SU-DHL-6 (cell line): ENCODE measurements at regions not wholly inside any gene's neighbourhood (a gene's known extent, or its start where the extent isn't known, plus 50 kb on each side); places are given as distances from the start of the nearest gene placed in this dataset.

Experiments used
- H2AFZ ChIP-seq: fragments of 200-600 bp; sonication (generic); 2 replicates; pipeline ENCODE4 v1.6.1; 2014; ENCODE audit warnings: low read depth, mild to moderate bottlenecking, moderate library complexity, mixed read lengths, antibody characterized with exemption, low read length; ENCODE audit not compliant: severe bottlenecking
- H3F3A ChIP-seq: fragments of 200-600 bp; shearing (Covaris generic); 2 replicates; pipeline ENCODE4 v1.6.0; 2016; ENCODE audit warnings: antibody characterized with exemption, mild to moderate bottlenecking; ENCODE audit not compliant: insufficient read depth
- H3K27ac ChIP-seq: fragments of 200-600 bp; sonication (generic); 2 replicates; pipeline ENCODE4 v1.5.1; 2016; ENCODE audit warnings: low read depth, mild to moderate bottlenecking, low read length, moderate library complexity, mixed read lengths
- H3K27me3 ChIP-seq: fragments of 200-600 bp; sonication (generic), shearing (Covaris generic); 2 replicates; pipeline ENCODE4 v1.6.0; 2014; ENCODE audit warnings: mild to moderate bottlenecking, low read length
- H3K36me3 ChIP-seq: fragments of 200-600 bp; sonication (generic); 2 replicates; pipeline ENCODE4 v1.6.1; 2014; ENCODE audit warnings: mild to moderate bottlenecking, low read length, mixed read lengths
- H3K4me2 ChIP-seq: fragments of 300-600, 200-600 bp; shearing (Covaris generic), sonication (generic); 2 replicates; pipeline ENCODE4 v1.6.0; 2014; ENCODE audit warnings: low read length, low read depth, mild to moderate bottlenecking; ENCODE audit not compliant: poor library complexity, severe bottlenecking
- H3K4me3 ChIP-seq: fragments of 200-600 bp; sonication (generic); 2 replicates; pipeline ENCODE4 v1.5.1; 2014; ENCODE audit warnings: antibody characterized with exemption, low read length, mild to moderate bottlenecking, mixed read lengths; ENCODE audit not compliant: insufficient read depth, poor library complexity, severe bottlenecking
- H3K79me2 ChIP-seq: fragments of 200-600 bp; sonication (generic); 2 replicates; pipeline ENCODE4 v1.6.1; 2014; ENCODE audit warnings: mild to moderate bottlenecking, low read length, moderate library complexity; ENCODE audit not compliant: insufficient read depth
- H3K9ac ChIP-seq: fragments of 200-600 bp; sonication (generic); 2 replicates; pipeline ENCODE4 v1.7.0; 2014; ENCODE audit warnings: mild to moderate bottlenecking, low read length
- H3K9me2 ChIP-seq: fragments of 200-600 bp; sonication (generic); replicated peaks from 2 replicates; pipeline ENCODE4 v1.6.1; 2014; ENCODE audit warnings: low read length; ENCODE audit not compliant: insufficient read depth
- H3K9me3 ChIP-seq: fragments of 200-600 bp; sonication (generic); 2 replicates; pipeline ENCODE4 v1.6.1; 2014; ENCODE audit warnings: low read length, mixed read lengths; ENCODE audit not compliant: insufficient read depth
- H4K20me1 ChIP-seq: fragments of 200-600 bp; sonication (generic); 2 replicates; pipeline ENCODE4 v1.6.1; 2014; ENCODE audit warnings: low read depth, mild to moderate bottlenecking, antibody characterized with exemption, low read length, moderate library complexity, mixed read lengths
- EZH2phosphoT487 ChIP-seq: fragments of 200-600 bp; sonication (generic), shearing (Covaris generic); conservative IDR thresholded peaks from 2 replicates; pipeline ENCODE4 v1.6.1; 2018; ENCODE audit warnings: mild to moderate bottlenecking, antibody characterized with exemption, low read length, moderate library complexity, mixed read lengths
- TF ChIP-seq, protein P1 (sequence below): fragments of 200-600 bp; sonication (generic); IDR thresholded peaks from one replicate; pipeline ENCODE4 v1.5.1; 2017; ENCODE audit warnings: antibody characterized with exemption, mild to moderate bottlenecking, low read length, moderate library complexity; ENCODE audit not compliant: insufficient read depth, poor library complexity, severe bottlenecking

DNA sequence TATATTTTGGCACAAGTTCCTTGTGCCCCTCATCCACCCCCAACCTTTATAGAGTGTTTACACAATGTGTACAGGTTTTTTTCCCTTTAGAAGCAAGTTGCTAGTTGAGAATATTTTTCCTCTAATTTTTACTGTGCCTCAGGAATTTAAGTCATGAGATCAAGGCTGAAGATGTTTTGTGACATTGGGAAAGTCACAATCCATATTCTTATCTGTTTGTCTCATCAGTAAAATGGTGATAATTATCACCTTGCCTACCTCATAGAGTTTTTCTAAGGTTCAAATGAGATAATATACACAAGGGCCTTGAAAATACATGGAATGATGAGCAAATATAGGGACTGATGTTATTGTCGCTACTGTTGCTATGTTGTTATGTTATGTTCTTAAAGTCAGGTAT is 109.6 kb upstream of the DIAPH2 start:
- Histone ChIP-seq H3K27ac (no peak overlapping the region), H3K79me2 (no peaks in the 10 kb centered on the region), H3K4me3 (no peak overlapping the region), H4K20me1 (no peaks in the 10 kb centered on the region), H3K9me2 (no peaks in the 10 kb centered on the region), H3K9me3 (no peaks in the 10 kb centered on the region), H3K36me3 (no peaks in the 10 kb centered on the region), H3K27me3 (no peaks in the 10 kb centered on the region), H3K4me2 (no peak overlapping the region), H3K9ac (no peak overlapping the region), H3F3A (no peaks in the 10 kb centered on the region), H2AFZ (no peak overlapping the region)
- TF ChIP-seq EZH2phosphoT487 = no peak
- TF ChIP-seq, protein P1, sequence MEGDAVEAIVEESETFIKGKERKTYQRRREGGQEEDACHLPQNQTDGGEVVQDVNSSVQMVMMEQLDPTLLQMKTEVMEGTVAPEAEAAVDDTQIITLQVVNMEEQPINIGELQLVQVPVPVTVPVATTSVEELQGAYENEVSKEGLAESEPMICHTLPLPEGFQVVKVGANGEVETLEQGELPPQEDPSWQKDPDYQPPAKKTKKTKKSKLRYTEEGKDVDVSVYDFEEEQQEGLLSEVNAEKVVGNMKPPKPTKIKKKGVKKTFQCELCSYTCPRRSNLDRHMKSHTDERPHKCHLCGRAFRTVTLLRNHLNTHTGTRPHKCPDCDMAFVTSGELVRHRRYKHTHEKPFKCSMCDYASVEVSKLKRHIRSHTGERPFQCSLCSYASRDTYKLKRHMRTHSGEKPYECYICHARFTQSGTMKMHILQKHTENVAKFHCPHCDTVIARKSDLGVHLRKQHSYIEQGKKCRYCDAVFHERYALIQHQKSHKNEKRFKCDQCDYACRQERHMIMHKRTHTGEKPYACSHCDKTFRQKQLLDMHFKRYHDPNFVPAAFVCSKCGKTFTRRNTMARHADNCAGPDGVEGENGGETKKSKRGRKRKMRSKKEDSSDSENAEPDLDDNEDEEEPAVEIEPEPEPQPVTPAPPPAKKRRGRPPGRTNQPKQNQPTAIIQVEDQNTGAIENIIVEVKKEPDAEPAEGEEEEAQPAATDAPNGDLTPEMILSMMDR = no peak

DNA sequence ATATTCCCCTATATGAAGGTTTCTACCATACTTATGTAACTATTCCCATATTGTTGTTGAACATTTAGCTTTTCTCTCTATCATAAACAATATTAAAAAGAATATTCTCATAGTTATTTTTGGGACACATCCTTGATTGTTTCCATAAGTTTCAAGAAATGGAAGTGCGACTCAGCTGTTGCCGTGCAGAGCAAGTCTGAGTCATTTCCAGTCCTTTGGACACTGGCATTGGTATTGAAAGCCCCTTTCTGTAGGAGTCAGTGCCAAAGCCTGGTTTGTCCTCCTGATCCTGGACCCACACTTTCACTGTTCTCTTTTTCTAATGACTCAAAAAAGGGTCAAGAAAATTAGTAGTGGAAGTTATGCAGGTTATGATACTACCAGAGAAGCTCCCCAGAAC is 108.3 kb upstream of the DIAPH2 start:
- no peaks in the 10 kb centered on the region for H3K27me3 ChIP-seq
- H3K9me2 ChIP-seq = no peaks in the 10 kb centered on the region
- H4K20me1 ChIP-seq = no peaks in the 10 kb centered on the region
- TF ChIP-seq, protein P1 = no peak
- TF ChIP-seq EZH2phosphoT487 = no peak
- no peaks in the 10 kb centered on the region for H3K36me3 ChIP-seq
- no peaks in the 10 kb centered on the region for H3K79me2 ChIP-seq
- H3K9me3 ChIP-seq = no peaks in the 10 kb centered on the region
- H3K9ac ChIP-seq = no peak overlapping the region
- no peaks in the 10 kb centered on the region for H3F3A ChIP-seq
- no peak overlapping the region for H3K27ac ChIP-seq
- no peak overlapping the region for H3K4me2 ChIP-seq
- no peak overlapping the region for H3K4me3 ChIP-seq
- no peak overlapping the region for H2AFZ ChIP-seq

DNA sequence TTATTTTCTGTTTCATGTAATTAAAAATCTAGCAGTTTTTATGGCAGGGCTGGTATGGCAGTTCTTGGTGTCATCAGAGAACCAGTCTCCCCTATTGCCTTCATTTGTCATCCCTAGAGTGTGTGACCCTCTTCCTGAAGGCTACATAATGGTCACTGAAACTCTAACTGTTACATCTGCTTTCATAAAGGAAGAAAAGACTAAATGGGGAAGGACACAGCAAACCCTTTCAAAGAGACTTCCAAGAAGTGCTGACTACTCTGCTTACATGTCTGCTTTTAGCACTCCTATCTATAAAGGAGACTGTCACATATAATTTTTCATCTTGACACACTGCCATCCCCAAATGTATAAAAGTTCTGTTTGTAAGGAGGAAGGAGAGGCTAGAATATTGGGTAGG is 105.9 kb upstream of the DIAPH2 start:
- no peaks in the 10 kb centered on the region for H3K9me3 ChIP-seq
- no peak overlapping the region for H3K4me3 ChIP-seq
- no peak overlapping the region for H2AFZ ChIP-seq
- TF ChIP-seq, protein P1 = no peak
- no peak for TF ChIP-seq EZH2phosphoT487
- H4K20me1 ChIP-seq = no peaks in the 10 kb centered on the region
- H3K9me2 ChIP-seq = no peaks in the 10 kb centered on the region
- H3K27me3 ChIP-seq = no peaks in the 10 kb centered on the region
- H3K4me2 ChIP-seq = no peak overlapping the region
- no peaks in the 10 kb centered on the region for H3F3A ChIP-seq
- no peak overlapping the region for H3K9ac ChIP-seq
- no peaks in the 10 kb centered on the region for H3K79me2 ChIP-seq
- no peak overlapping the region for H3K27ac ChIP-seq
- H3K36me3 ChIP-seq = no peaks in the 10 kb centered on the region

DNA sequence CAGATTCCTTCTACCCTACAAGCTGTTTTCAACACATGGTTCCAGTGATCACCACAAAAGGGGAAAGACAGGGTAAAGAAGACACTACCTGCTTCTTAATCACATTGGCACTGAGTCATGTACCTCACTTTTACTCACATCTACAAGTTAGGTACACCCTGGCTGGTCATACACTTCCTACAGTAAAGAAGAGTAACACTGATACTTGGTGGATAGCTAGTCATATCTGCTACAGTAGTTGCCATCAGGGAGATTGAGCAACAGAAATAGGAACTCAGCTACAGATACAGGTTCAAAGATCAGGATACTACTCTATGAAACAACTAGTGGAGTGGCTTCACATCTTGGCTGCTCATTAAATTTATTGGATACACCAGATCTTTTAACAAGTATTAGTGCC is 105.4 kb upstream of the DIAPH2 start:
- TF ChIP-seq, protein P1 = no peak
- no peak for TF ChIP-seq EZH2phosphoT487
- Histone ChIP-seq H3K9ac (no peak overlapping the region), H3K27ac (no peak overlapping the region)

More for the DNA sequence above, 105.4 kb upstream of the DIAPH2 start:
- H3K9me3 ChIP-seq = no peaks in the 10 kb centered on the region
- H2AFZ ChIP-seq = no peak overlapping the region
- H3K9me2 ChIP-seq = no peaks in the 10 kb centered on the region
- H3K27me3 ChIP-seq = no peaks in the 10 kb centered on the region
- H3K4me3 ChIP-seq = no peak overlapping the region
- no peaks in the 10 kb centered on the region for H3K36me3 ChIP-seq
- no peak overlapping the region for H3K4me2 ChIP-seq
- no peaks in the 10 kb centered on the region for H4K20me1 ChIP-seq
- no peaks in the 10 kb centered on the region for H3F3A ChIP-seq
- no peaks in the 10 kb centered on the region for H3K79me2 ChIP-seq
